Activated CD4-positive, CD25-positive, alpha-beta regulatory T cell treated with anti-CD3 and anti-CD28 coated beads, Interleukin-2, amount 50 U/mL, for 24 hours (primary cell): ENCODE measurements at regions not wholly inside any gene's neighbourhood (a gene's known extent, or its start where the extent isn't known, plus 50 kb on each side); places are given as distances from the start of the nearest gene placed in this dataset.
"Not testable (repeated sequence)": the region's sequence is repeated elsewhere in the genome, so short reads cannot be mapped to it uniquely, and the experiment has no call there.

Experiments used
- ATAC-seq, 2 donors: fragments of 150-1000 bp; cut with Tn5 transposase; one replicate each; pipeline ENCODE4 v1.10.0; 2021; ENCODE audit warnings: mild to moderate bottlenecking in 1 of 2, moderate library complexity in 1 of 2

DNA sequence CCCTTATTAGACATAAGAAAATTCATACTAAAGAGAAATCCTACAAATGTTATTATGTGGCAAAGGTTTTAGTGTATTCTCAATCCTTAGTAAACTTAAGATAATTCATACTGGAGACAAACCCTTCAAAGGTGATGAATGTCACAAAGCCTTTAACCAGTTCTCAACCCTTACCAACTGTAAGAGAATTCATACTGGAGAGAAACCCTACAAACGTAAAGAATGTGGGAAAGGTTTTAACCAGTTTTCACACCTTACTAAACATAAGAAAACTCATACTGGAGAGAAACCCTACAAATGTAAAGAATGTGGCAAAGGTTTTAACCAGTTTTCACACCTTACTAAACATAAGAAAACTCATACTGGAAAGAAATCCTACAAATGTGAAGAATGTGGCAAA is 93.2 kb downstream of the ZNF680 start:
- ATAC-seq, result no peak

DNA sequence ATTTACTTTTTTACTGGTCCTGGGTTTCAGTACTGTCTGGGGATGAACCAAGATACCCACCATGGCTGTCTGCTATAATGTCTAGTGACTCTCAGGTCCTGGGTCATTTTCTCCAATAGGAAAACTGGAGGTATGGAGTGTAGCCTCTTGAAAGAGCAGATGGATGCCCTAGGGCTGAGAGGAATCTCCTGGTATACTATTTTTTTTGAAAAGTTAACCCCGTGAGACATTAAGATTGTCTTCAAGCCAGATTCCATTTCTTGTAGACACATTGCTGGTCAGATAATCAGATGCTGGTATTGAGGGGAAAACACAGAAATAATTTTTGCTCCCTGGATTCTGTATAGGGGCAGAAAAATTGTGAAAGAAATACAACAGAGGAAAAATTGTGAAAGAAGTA is 97.3 kb downstream of the ZNF680 start:
- no peak for ATAC-seq

GRCh38 chr7:64463636-64464375 is 99.1 kb downstream of the ZNF680 start:
- peak in 1 of 2 donors; percentile 49 for ATAC-seq

- ATAC-seq, result not testable (repeated sequence)
These were observed 103.0 kb downstream of the ZNF680 start for GRCh38 chr7:64459858-64460257.

DNA sequence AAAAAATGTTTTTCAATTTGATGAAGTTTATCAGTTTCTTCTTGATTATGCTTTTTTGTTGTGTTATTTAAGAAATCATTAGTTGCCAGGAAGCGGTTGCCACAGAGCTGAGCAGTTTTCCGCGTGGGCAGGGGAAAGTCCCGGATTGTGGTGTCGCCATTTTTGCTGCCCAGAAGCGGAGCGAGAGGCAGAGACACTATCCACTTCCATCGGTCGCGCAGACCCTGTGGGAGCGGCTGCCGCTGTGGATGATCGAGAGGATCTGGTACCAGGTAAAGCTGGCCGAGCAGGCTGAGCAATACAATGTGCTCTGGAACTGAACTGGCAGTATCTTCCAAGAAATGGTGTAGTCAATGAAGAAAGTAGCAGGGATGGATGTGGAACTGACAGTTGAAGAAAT is 119.8 kb downstream of the ZNF736 start:
- ATAC-seq, result no peak

DNA sequence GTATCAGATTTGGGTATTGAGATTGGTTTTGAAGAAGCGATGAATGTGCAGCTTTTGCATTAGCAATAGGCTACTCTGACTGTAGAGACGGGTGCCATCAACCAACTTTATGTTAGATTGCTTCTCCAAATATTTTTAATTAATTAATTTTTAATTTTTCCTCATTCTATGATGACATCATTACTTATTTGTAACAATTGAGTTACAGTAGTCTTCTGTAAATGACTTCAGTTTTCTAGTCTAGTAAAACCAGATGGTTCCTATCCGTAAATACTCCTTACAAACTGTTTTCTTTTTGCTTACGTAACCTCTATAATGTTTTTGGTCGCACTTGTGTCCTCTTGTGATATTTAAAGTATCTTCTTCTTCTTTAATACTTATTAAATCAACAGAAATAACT is 118.1 kb downstream of the ZNF736 start:
- no peak for ATAC-seq

DNA sequence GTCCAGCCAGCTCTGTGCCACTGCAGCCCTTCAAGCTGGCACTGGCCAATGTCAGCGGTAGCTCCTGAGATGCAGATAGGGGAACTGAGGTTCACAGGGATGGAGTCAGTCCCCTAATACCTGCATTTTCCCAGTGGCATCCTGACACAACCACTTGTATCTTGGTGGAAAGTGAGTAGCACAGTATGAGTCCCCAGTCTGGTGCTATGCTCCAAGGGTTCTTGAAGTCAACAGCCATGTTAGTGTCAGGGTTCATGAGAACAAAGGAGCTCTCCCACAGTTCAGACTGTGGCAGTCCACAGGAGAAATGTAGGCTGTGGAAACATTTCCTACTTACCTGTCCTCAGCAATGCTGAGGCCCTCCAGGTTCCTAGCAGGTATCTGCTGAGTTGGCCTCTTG is 115.5 kb downstream of the ZNF736 start:
- ATAC-seq, result no peak

DNA sequence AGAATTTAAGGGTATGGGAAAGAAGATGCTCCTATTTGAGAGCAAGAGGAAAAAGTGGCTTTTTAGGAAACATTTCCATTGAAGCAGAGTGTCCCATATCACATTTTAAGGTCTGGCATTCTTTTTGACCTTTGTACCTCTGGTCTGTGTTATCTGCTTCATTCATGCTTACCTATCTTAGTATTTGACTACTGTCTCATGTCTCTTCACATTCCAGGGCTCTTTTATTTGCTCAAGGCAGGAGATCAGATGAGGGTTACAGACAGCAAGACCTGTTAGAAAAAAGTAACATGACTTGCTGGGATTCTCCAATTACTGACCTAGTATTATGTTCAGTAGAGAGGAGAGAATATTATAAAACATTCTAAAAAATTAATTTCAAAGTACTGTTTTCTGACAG is 111.7 kb downstream of the ZNF736 start:
- not testable (repeated sequence) for ATAC-seq

- ATAC-seq, result no peak
These were observed 93.4 kb downstream of the ZNF736 start for GRCh38 chr7:64407148-64407547.
